GM04504 (cell line): ENCODE measurements at regions not wholly inside any gene's neighbourhood (a gene's known extent, or its start where the extent isn't known, plus 50 kb on each side); places are given as distances from the start of the nearest gene placed in this dataset.

Experiments
- DNase-seq: peaks from one replicate; pipeline ENCODE4 v3.0.0-alpha.2; 2012; ENCODE audit warnings: low read depth

DNA sequence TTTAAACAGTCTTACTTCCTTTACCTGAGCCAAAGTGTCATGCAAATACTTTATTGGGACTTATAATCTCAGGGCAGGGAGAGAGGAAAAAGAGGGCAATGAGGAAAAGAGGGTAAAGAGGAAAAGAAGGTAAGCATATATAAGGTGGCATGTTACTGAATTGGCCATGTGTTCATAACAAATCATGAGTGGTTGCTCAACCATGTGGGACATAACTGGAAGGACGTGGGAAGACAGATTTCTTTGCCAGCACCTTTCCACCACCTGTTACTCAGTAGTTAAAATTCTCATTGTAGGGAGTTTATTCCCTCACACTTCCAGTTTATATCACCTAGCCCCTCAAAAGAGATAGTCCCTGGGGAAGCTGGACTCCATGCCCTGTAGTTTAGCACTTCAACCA lies 54.7 kb upstream of the TPRG1 start:
- no peak for DNase-seq

GRCh38 chr3:189118896-189119295 lies 52.9 kb upstream of the TPRG1 start:
- DNase-seq: no peak

DNA sequence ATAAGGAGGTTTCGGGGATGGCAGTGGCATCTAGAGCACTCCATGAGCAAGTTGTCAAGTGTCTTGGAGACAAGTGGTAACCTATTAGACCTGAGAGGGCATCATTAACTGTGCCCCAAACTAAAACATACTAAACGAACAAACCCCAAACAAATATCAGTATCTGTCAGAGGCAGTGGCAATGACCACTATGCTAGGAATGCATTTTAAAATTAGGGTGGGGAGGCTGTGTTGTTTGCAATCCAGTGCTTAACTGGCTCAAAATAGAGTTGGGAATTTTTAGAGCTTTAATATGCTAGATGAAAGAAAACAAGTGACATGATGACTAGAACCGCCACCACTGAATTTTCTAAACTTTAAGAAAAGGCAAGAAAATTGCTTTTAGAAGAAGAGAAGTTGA lies 51.8 kb upstream of the TPRG1 start:
- no peak for DNase-seq

DNA sequence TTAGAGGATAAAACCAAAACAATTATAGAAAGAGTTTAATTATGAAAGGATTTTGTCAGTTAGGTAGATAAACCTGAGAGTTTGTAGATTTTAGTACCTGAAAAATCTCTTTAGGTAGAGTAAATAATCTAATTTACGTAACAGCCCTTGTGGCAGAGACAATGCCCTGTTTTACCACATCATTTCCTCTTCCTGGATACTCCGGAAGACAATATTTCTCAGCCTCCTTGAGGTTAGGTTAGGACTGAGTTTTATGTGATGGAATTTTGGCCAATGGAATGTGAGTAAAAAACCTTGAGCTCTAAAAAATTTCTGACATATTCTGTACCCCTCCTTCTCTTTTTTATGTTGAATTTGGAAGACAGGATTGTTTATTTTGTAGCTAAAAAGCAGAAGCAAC lies 50.7 kb upstream of the TPRG1 start:
- no peak for DNase-seq
